Stimulated activated CD4-positive, alpha-beta T cell treated with anti-CD3 and anti-CD28 coated beads, Interleukin-12 subunit alpha, Interleukin-12 subunit beta, amount 100 ng/mL, for 24 hours (primary cell): ENCODE measurements at regions not wholly inside any gene's neighbourhood (a gene's known extent, or its start where the extent isn't known, plus 50 kb on each side); places are given as distances from the start of the nearest gene placed in this dataset.

Source experiments
- DNase-seq, 2 experiments: peaks; one replicate each; pipeline ENCODE4 v3.0.0-alpha.2; 2020; ENCODE audit warnings: low read depth in 2 of 2

GRCh38 chr9:17970277-17970676 lies 391.4 kb downstream of the SH3GL2 start:
- DNase-seq = no peak

- no peak for DNase-seq
Measured at GRCh38 chr9:17978773-17979172, 399.9 kb downstream of the SH3GL2 start.

- no peak for DNase-seq
Measured at GRCh38 chr9:17986595-17986994, 407.7 kb downstream of the SH3GL2 start.

GRCh38 chr9:17987189-17987588 lies 408.3 kb downstream of the SH3GL2 start:
- DNase-seq = no peak

GRCh38 chr9:17988489-17988888 lies 409.6 kb downstream of the SH3GL2 start:
- DNase-seq = no peak

GRCh38 chr9:17990602-17991001 lies 411.7 kb downstream of the SH3GL2 start:
- DNase-seq = no peak

- no peak for DNase-seq
Measured at GRCh38 chr9:17993024-17993423, 414.2 kb downstream of the SH3GL2 start.

GRCh38 chr9:17994695-17995425 lies 416.0 kb downstream of the SH3GL2 start:
- no peak for DNase-seq

GRCh38 chr9:17996728-17997127 lies 417.9 kb downstream of the SH3GL2 start:
- DNase-seq = no peak

GRCh38 chr9:18002718-18003438 lies 424.0 kb downstream of the SH3GL2 start:
- DNase-seq = no peak

- DNase-seq = no peak
Measured at GRCh38 chr9:18006591-18006990, 427.7 kb downstream of the SH3GL2 start.

GRCh38 chr9:18007621-18008020 lies 428.8 kb downstream of the SH3GL2 start:
- no peak for DNase-seq

- DNase-seq = no peak
Measured at GRCh38 chr9:18009902-18010301, 431.0 kb downstream of the SH3GL2 start.

- DNase-seq = no peak
Measured at GRCh38 chr9:18010492-18010891, 431.6 kb downstream of the SH3GL2 start.

GRCh38 chr9:18012170-18012569 lies 433.3 kb downstream of the SH3GL2 start:
- no peak for DNase-seq

GRCh38 chr9:18014556-18014955 lies 435.7 kb downstream of the SH3GL2 start:
- no peak for DNase-seq

- DNase-seq = no peak
Measured at GRCh38 chr9:18015116-18015515, 436.2 kb downstream of the SH3GL2 start.

GRCh38 chr9:18017136-18017535 lies 438.3 kb downstream of the SH3GL2 start:
- no peak for DNase-seq

GRCh38 chr9:18018221-18018620 lies 439.4 kb downstream of the SH3GL2 start:
- no peak for DNase-seq

GRCh38 chr9:18018661-18019060 lies 439.8 kb downstream of the SH3GL2 start:
- DNase-seq = no peak

- DNase-seq = no peak
Measured at GRCh38 chr9:18020121-18020745, 441.4 kb downstream of the SH3GL2 start.

GRCh38 chr9:18022642-18023041 lies 443.8 kb downstream of the SH3GL2 start:
- no peak for DNase-seq

GRCh38 chr9:18023332-18023731 lies 444.5 kb downstream of the SH3GL2 start:
- no peak for DNase-seq
